ENCODE measurements at regions not wholly inside any gene's neighbourhood (a gene's known extent, or its start where the extent isn't known, plus 50 kb on each side); places are given as distances from the start of the nearest gene placed in this dataset.

- no peak for DNase-seq (ENCODE audit: low read depth in 2 of 2)
Measured at GRCh38 chr4:184575306-184575705, 73.9 kb downstream of the CASP3 start.

- peak in 1 of 2 donors; percentile 7 for DNase-seq (ENCODE audit: low read depth in 2 of 2)
Measured at GRCh38 chr4:184574861-184575260, 74.4 kb downstream of the CASP3 start.

DNA sequence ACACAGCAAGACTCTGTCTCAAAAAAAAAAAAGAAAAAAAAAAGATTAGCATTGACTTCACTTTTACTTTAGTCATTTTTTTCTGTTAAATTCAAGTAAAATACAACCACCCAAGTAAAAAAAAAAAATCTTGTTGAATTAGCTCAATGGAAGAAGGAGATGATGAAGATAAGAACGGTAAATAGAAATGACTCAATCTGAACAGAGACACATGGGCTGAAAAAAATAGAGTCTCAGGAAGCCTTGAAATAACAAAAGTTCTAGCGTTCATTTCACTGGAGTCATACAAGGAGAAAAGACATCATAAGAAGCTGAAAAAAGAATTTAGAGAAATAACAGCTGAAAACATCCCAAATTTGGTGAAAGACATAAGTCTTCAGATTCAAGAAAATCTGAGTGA lies 75.5 kb downstream of the CASP3 start:
- no peak for DNase-seq (ENCODE audit: low read depth in 2 of 2)

DNA sequence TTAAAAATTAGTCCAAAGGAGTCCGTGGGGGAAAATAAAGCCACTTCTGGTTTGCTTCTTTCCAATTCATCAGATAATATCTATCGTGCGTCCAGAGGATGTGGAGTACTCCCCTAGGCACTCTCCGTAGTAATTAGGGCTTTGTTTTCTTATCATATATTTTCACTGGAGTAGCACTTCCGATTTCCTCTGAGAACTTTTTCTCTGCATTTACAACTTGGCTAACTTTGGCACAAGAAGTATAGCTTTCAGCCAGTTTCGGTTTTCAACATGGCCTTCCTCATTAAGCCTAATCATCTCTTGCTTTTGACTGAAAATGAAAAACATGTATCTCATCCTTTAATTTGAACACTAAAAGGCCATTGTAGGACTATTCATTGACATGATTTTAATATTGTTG lies 80.5 kb downstream of the CASP3 start:
- DNase-seq (ENCODE audit: low read depth in 2 of 2), result no peak

- DNase-seq (ENCODE audit: low read depth in 2 of 2), result no peak
Measured at GRCh38 chr4:184563621-184564020, 85.6 kb downstream of the CASP3 start.

DNA sequence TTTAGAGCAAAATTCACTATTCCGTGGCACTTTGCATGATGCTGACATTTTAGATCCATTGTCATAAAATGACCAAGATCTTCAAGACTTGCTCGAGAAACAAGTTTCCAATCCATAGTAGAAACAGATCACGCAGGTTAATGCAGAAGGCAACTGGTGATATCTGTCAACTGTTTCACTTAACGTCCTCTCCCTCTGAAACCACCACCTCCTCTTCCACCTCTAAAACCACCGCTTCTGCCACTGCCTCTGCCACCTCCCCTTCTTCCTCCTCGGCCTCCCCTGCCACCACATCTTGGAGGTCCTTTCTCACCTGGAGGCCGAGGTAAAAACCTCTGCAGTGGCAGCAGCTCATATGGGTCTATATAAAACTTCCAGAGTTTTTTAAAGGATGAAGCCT lies 84.6 kb upstream of the IRF2 start:
- no peak for DNase-seq (ENCODE audit: low read depth in 2 of 2)

- DNase-seq (ENCODE audit: low read depth in 2 of 2), result no peak
Measured at GRCh38 chr4:184553891-184554290, 79.5 kb upstream of the IRF2 start.

GRCh38 chr4:184550476-184550875 lies 76.1 kb upstream of the IRF2 start:
- DNase-seq (ENCODE audit: low read depth in 2 of 2), result no peak

DNA sequence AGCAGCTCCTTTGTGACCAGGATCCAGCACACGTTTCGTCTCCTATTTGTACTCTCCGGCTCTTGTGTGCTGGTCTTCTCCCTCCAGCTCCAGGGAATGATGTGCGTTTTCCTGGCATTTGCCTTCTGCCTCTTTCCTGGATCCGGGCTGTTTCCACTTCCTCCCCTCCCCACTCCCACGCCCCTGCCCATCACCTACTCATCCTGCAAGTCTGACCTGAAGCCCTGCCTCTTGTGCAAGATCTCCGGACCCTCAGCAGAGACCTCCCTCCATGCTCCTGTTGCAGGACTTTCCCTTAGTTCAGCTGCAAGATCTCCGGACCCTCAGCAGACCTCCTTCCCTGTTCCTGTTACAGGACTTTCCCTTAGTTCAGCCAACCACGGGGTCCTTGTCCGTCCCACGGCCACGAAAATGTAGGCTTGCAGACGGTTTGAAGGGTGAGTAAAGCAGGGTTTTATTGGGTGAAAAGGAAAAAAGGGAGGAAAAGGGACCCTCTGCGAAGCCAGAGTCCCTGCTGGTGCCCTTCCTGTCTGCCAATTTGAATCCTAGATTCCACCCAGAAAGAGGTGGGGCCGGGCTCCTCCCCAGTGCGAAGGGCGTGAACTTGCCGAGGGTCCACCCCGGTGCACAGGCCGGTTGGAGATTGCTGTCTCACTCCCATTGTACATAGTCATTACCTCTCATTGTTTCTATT lies 74.4 kb upstream of the IRF2 start:
- no peak for DNase-seq (ENCODE audit: low read depth in 2 of 2)

DNA sequence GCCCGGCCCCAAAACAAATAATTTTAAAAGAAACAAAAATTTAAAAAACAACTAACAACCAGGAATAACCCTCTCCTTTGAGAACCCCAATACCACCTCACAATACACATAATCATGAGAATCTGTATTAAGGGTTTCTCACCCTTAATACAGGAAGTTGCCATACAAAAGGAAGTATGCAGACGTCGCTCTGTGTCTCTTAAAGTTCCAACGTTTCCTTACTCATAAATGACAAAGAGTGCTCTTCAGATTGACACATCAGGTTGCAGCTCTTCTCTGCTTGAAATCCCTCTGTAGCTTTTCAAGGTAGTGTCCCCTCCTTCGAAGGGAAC lies 73.9 kb upstream of the IRF2 start:
- DNase-seq (ENCODE audit: low read depth in 2 of 2), result no peak

DNA sequence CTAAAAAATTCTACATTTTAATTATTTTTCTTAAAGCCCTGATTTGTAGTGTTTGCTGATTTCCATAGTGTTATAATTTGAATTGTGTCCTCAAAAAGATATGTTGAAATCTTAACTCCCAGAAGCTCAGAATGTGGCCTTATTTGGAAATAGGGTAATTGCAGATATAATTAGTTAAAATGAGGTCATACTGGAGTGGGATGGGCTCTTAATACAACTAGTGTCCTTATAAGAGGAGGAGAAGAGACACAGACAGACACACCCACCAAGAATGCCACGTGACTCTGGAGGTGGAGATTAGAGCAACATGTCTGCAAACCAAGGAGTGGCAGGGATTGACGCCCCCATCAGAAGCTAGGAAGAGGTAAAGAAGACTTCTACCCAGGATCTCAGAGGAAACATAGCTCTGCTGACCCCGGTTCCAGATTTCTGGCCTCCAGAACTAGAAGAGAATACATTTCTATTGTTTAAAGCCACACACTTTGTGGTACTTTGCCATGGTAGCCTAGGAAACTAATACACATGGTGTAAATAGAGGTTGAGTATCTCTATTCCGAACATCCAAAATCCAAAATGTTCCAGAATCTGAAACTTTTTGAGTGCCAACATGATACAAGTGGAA lies 70.5 kb upstream of the IRF2 start:
- DNase-seq (ENCODE audit: low read depth in 2 of 2), result no peak

- no peak for DNase-seq (ENCODE audit: low read depth in 2 of 2)
Measured at GRCh38 chr4:184541907-184542306, 67.6 kb upstream of the IRF2 start.

DNA sequence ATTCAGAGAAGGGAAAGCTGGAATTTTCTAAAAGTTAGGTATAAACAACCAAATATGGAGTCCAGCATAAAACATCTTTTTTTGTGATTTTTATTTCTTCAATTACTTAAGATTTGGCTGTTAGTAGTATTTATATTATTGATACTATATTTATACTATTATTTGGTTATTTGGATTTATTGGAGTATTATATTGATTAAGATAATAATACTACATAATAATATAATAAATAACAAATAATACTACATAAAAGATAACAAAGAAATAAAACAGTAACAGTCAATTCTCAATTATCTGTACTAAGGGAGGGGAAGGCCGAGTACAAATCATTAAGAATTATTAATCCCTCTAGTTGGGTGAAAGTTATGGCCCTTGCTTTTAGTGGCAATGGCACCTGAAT lies 66.0 kb upstream of the IRF2 start:
- no peak for DNase-seq (ENCODE audit: low read depth in 2 of 2)

DNA sequence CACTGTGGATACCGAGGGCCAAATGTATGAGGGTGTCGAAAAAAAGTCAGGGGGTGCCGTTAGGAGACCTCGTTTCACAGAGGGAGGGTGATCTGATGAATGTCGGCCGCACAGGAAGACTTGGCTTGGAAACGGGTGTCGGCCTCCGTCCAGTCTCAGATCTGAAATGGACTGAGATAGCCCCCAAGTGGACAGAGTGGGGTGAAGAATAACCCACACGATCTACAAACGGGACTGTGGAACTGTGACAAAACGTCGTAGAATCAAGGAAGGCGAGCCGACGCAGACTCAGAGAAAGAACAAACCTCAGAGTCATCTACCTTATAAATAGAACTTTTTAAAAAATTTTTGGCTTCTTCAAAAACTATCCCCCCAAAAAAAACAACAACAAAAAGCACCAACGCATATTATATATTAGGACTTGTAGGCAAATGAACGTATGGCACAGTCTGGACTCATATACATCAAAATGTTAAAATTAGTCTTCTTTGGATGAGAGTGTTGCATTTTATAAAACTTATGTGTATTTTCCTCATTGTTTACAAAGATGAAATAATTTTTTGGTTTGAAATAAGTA lies 63.8 kb upstream of the IRF2 start:
- DNase-seq (ENCODE audit: low read depth in 2 of 2), result peak; percentile 35 to 41

- peak; percentile 83 to 88 for DNase-seq (ENCODE audit: low read depth in 2 of 2)
Measured at GRCh38 chr4:184537269-184538022, 63.1 kb upstream of the IRF2 start.

DNA sequence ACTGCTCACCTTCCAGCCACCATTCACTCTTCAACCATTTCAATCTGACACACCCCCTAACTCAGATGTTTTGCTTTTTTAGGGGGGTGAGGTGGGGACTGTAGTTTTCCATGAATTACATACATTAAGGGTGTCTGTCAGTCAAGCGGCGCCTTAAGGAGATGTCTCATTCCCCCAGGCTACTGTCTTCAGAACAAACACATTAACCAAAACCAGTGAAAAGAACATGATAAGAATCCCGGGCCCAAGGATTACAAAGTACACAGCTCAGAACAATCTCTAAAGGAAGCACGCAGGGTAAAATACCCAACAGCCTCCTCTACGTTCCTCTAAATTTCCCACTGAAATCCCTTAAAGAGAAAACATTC lies 62.5 kb upstream of the IRF2 start:
- DNase-seq (ENCODE audit: low read depth in 2 of 2), result no peak

DNA sequence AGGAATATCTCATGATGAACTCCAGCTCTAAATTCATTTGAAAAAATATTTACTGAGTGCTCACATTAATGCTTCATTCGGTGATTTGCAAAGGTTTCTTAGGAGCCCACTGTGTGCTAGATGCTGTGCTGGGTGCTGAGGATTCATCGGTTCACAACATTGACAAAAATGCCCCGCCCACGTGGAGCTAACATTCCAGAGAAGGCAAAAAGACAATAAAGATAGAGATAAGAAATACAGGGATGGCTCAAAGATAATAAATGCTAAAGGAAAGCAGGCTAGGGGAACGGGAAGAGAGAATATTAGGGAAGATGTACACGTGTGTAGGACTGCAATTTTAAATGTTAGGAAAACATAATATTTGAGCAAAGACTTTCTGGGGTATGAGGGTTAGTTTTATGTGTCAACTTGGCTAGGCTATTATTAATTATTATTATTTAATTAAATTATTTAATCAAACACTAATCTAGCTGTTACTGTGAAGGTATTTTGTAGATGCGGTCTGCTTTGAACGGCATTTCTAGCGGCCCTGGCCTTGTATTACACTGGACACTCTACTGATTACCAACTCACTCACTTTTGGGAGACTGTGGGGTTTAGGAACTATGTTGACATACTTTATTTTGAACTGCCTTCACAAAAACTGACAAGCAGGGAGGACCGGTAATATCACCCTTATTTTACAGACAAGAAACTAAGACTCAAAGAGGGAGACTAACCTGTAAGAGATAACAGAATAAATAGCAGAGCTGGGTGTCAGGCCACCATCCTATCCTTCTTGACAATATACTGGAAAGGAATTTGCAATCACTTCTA lies 61.9 kb upstream of the IRF2 start:
- DNase-seq (ENCODE audit: low read depth in 2 of 2), result no peak

DNA sequence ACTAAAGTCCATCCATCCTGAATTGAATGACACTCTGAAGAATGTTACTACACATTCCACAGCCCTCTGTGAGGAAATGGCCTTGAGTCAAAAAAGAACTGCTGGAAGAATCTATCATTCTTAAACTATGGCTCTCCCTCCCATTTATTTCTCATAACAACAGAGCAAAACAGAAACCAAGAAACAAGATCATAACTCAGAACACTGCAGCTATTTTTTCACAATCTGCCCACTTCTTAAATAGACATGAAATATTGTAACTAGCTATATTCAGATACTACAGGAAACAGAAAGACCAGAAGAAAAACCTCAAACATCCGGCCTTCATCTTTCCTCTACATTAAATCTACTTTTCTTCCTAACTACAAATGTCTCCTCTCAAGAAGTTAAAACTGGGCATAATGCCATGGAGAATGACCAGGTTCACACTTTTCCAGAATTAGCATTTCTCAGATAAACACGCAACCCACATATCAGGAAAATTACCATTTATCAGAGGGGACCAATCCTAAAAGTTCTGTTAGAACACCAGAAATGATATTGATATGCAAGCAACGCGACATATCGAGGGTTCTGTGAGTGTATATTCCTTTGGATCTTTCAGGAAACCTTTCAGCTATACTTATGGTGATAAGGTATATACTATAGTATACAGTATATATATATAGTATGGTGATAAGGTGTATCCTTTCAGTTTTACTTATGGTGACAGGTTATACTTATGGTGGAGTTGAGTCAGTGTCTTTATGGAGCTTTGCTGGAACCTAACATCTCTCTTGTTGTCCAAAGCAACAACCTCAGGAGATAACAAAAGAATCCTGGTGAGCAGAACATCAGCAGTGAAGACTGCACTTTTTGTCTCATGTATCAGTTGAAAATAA lies 60.4 kb upstream of the IRF2 start:
- no peak for DNase-seq (ENCODE audit: low read depth in 2 of 2)

DNA sequence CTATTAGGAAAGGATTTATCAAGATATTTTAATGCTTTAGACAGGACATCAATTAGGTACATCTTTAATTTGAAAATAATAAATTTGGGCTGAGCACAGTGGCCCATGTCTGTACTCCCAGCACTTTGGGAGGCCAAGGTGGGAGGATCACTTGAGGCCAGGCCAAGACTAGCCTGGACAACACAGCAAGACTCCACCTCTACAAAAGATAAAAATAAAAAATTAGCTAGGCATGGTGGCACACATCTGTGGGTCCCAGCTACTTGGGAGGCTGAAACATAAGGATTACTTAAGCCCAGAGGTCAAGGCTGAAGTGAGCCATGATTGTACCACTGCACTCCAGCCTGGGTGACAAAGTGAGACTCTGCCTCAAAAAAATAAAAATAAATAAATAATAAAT lies 59.6 kb upstream of the IRF2 start:
- no peak for DNase-seq (ENCODE audit: low read depth in 2 of 2)

DNA sequence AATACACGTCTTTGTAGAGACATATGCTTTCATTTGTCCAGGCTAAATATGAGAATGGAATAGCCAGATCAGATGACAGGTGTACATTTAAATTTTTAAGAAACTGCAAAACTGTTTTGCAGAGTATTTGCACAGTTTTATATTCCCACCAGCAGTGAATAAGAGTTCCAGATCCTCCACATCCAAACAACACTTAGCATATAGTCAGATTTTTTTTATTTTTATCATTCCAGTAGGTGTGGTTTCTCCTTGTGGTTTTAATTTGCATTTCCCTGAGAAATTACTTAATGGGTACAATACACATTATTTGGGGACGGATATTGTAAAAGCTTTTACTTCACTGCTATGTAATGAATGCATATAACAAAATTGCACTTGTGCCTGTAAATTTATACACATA lies 56.7 kb upstream of the IRF2 start:
- DNase-seq (ENCODE audit: low read depth in 2 of 2), result no peak

- DNase-seq (ENCODE audit: low read depth in 2 of 2), result no peak
Measured at GRCh38 chr4:184529283-184529682, 54.9 kb upstream of the IRF2 start.
